ENCODE measurements at regions not wholly inside any gene's neighbourhood (a gene's known extent, or its start where the extent isn't known, plus 50 kb on each side); places are given as distances from the start of the nearest gene placed in this dataset.

GRCh38 chr16:85372627-85373372 lies 240.3 kb upstream of the GSE1 start:
- TF ChIP-seq POLR2A (IDR thresholded peaks at IDR 0.05), result peak in 1 of 2 donors; percentile 54
- TF ChIP-seq, protein P1, sequence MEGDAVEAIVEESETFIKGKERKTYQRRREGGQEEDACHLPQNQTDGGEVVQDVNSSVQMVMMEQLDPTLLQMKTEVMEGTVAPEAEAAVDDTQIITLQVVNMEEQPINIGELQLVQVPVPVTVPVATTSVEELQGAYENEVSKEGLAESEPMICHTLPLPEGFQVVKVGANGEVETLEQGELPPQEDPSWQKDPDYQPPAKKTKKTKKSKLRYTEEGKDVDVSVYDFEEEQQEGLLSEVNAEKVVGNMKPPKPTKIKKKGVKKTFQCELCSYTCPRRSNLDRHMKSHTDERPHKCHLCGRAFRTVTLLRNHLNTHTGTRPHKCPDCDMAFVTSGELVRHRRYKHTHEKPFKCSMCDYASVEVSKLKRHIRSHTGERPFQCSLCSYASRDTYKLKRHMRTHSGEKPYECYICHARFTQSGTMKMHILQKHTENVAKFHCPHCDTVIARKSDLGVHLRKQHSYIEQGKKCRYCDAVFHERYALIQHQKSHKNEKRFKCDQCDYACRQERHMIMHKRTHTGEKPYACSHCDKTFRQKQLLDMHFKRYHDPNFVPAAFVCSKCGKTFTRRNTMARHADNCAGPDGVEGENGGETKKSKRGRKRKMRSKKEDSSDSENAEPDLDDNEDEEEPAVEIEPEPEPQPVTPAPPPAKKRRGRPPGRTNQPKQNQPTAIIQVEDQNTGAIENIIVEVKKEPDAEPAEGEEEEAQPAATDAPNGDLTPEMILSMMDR (IDR thresholded peaks at IDR 0.05), result no peak
